LNCaP clone FGC (cell line): ENCODE measurements at regions not wholly inside any gene's neighbourhood (a gene's known extent, or its start where the extent isn't known, plus 50 kb on each side); places are given as distances from the start of the nearest gene placed in this dataset.

Experiments used
- DNase-seq: peaks from one replicate; pipeline ENCODE4 v3.0.0-alpha.2; 2011; ENCODE audit warnings: low read depth
- H3K4me3 ChIP-seq: 2 replicates; pipeline ENCODE4 v1.5.1; 2011; ENCODE audit warnings: mild to moderate bottlenecking, low read depth, low read length, control low read depth
- CTCF ChIP-seq: IDR thresholded peaks from 2 replicates; pipeline ENCODE4 v1.5.1; 2012; ENCODE audit warnings: mild to moderate bottlenecking; ENCODE audit not compliant: control insufficient read depth, insufficient read depth; ENCODE audit errors: extremely low read depth

- no peak overlapping the region for H3K4me3 ChIP-seq
- TF ChIP-seq CTCF = no peak
- DNase-seq = no peak
Observed at GRCh38 chr11:116698080-116698479, 74.7 kb downstream of the BUD13 start.

- TF ChIP-seq CTCF = no peak
- no peak for DNase-seq
- no peak overlapping the region for H3K4me3 ChIP-seq
Observed at GRCh38 chr11:116697639-116698038, 75.1 kb downstream of the BUD13 start.

- TF ChIP-seq CTCF = no peak
- DNase-seq = no peak
- no peak overlapping the region for H3K4me3 ChIP-seq
Observed at GRCh38 chr11:116697011-116697410, 75.8 kb downstream of the BUD13 start.

GRCh38 chr11:116696381-116696941, 76.3 kb downstream of the BUD13 start:
- no peak overlapping the region for H3K4me3 ChIP-seq
- TF ChIP-seq CTCF = no peak
- DNase-seq = no peak

- TF ChIP-seq CTCF = no peak
Observed at GRCh38 chr11:116695657-116696254, 77.0 kb downstream of the BUD13 start.

GRCh38 chr11:116694815-116695590, 77.8 kb downstream of the BUD13 start:
- no peak overlapping the region for H3K4me3 ChIP-seq
- DNase-seq = no peak
- no peak for TF ChIP-seq CTCF

More at GRCh38 chr11:116695657-116696254, 77.0 kb downstream of the BUD13 start:
- no peak for DNase-seq
- no peak overlapping the region for H3K4me3 ChIP-seq
